H1 (cell line): ENCODE measurements at regions not wholly inside any gene's neighbourhood (a gene's known extent, or its start where the extent isn't known, plus 50 kb on each side); places are given as distances from the start of the nearest gene placed in this dataset.

Experiments used
- ASH2L ChIP-seq: fragments of 200-600, 300-600 bp; sonication (generic); IDR thresholded peaks from one replicate; pipeline ENCODE4 v1.7.1; 2017; ENCODE audit warnings: low read length
- BRCA1 ChIP-seq: IDR thresholded peaks from 2 replicates; pipeline ENCODE4 v1.6.1; 2012; ENCODE audit warnings: low read depth, low read length, improper control_type of control experiment
- E2F6 ChIP-seq: IDR thresholded peaks from 2 replicates; pipeline ENCODE4 v1.6.1; 2012; ENCODE audit warnings: inconsistent platforms
- JUN ChIP-seq: IDR thresholded peaks from 2 replicates; pipeline ENCODE4 v1.6.1; 2011; ENCODE audit warnings: low read depth, mild to moderate bottlenecking, improper control_type of control experiment, low read length
- NANOG ChIP-seq: IDR thresholded peaks from 2 replicates; pipeline ENCODE4 v1.6.1; 2011; ENCODE audit warnings: low read length, low read depth, mild to moderate bottlenecking, inconsistent platforms; ENCODE audit not compliant: insufficient read depth, poor library complexity, severe bottlenecking
- RAD21 ChIP-seq, 2 experiments: IDR thresholded peaks in 1 of 2; conservative IDR thresholded peaks in 1 of 2; 2 replicates each; pipeline ENCODE4 v1.6.1; 2011; ENCODE audit warnings: low read depth in 2 of 2, low read length in 2 of 2, improper control_type of control experiment in 1 of 2, inconsistent platforms in 1 of 2, mild to moderate bottlenecking in 1 of 2, moderate library complexity in 1 of 2

- TF ChIP-seq JUN (no peak), NANOG (no peak), E2F6 (no peak), BRCA1 (no peak), RAD21 (IDR thresholded peaks at IDR 0.05 in 1 of 2, conservative IDR thresholded peaks at IDR 0.05 in 1 of 2; ENCODE audit: low read depth in 2 of 2, low read length in 2 of 2) (no peak), ASH2L (no peak)
Observed at GRCh38 chr1:194227161-194227560, 1040.7 kb upstream of the B3GALT2 start (continued).
